K562 (cell line): ENCODE measurements at regions not wholly inside any gene's neighbourhood (a gene's known extent, or its start where the extent isn't known, plus 50 kb on each side); places are given as distances from the start of the nearest gene placed in this dataset.
A peak's percentile ranks its signal among the peaks of the same experiment; 100 is the strongest.

Experiments used
- ATAC-seq: fragments of 200-7000 bp; cut with Tn5 transposase; 3 replicates; pipeline ENCODE4 v1.9.1; 2020; ENCODE audit warnings: moderate library complexity
- BruUV-seq: library from RNA; stranded (reverse); fragments of 400-500 nt; replicated peaks from 2 replicates; lab custom pipeline; 2021; lab: Mats Ljungman, UMichigan
- CTCF ChIA-PET: fragments of 300-600 bp; formaldehyde crosslinking; extraction: SDS; loops from one replicate; lab custom pipeline; 2021; ENCODE audit warnings: low intra/inter-chr PET ratio; lab: Yijun Ruan, JAX
- POLR2A ChIA-PET: fragments of 300-600, 350-650 bp; sonication (Branson Sonifier 250); formaldehyde crosslinking; extraction: SDS; loops from one replicate; lab custom pipeline; 2021; ENCODE audit warnings: antibody characterized with exemption, inconsistent platforms; lab: Yijun Ruan, JAX
- DNase-seq, 4 experiments: peaks; one replicate each; pipeline versions ENCODE4 v3.0.0 to v3.0.0-alpha.2; 2011 to 2018; ENCODE audit warnings: low spot score in 3 of 4, mixed read lengths in 3 of 4; ENCODE audit errors: extremely low read depth in 1 of 4
- FAIRE-seq: peaks from 2 replicates; lab custom pipeline; 2011; peaks lifted over from hg19 to GRCh38; lab: Jason Lieb, UNC
- H2AFZ ChIP-seq: 2 replicates; pipeline ENCODE4 v1.6.0; 2011; ENCODE audit warnings: low read depth, low read length, control low read depth, inconsistent platforms
- H3K27ac ChIP-seq: fragments of 200-600 bp; 3 replicates; pipeline ENCODE4 v1.8.0; 2011; ENCODE audit warnings: low read depth, mild to moderate bottlenecking, control low read depth, inconsistent platforms, low read length, moderate library complexity, mixed read lengths; ENCODE audit errors: extremely low read depth
- H3K27me3 ChIP-seq, 2 experiments: fragments of 300-600 bp in 1 of 2; 2 replicates in 1 of 2; 3 replicates in 1 of 2; pipeline versions ENCODE4 v1.6.0 to v1.8.0; 2011; ENCODE audit warnings: inconsistent platforms in 2 of 2, low read length in 2 of 2, mild to moderate bottlenecking in 1 of 2, mixed read lengths in 1 of 2, moderate library complexity in 1 of 2; ENCODE audit not compliant: control insufficient read depth in 2 of 2, insufficient read depth in 2 of 2
- H3K36me3 ChIP-seq: fragments of 300-600 bp; 3 replicates; pipeline ENCODE4 v1.8.0; 2011; ENCODE audit warnings: mild to moderate bottlenecking, low read length, inconsistent platforms; ENCODE audit not compliant: control insufficient read depth, insufficient read depth
- H3K4me1 ChIP-seq, 2 experiments: fragments of 200-600 bp in 1 of 2; replicated peaks in 1 of 2; 2 replicates in 1 of 2; 3 replicates in 1 of 2; pipeline versions ENCODE4 v1.5.1 to v1.8.0; 2011; ENCODE audit warnings: inconsistent platforms in 2 of 2, low read length in 2 of 2, mild to moderate bottlenecking in 1 of 2, mixed read lengths in 1 of 2, moderate library complexity in 1 of 2; ENCODE audit not compliant: control insufficient read depth in 2 of 2, insufficient read depth in 2 of 2
- H3K4me2 ChIP-seq: 2 replicates; pipeline ENCODE4 v1.6.1; 2011; ENCODE audit warnings: low read length, control low read depth, inconsistent platforms, mixed read lengths; ENCODE audit not compliant: insufficient read depth
- H3K4me3 ChIP-seq: fragments of 200-600 bp; sonication (generic), shearing (Covaris generic); 2 replicates; pipeline ENCODE4 v1.5.1; 2016; ENCODE audit warnings: control low read depth, inconsistent platforms
- H3K79me2 ChIP-seq: fragments of 200-600 bp; 3 replicates; pipeline ENCODE4 v1.8.0; 2011; ENCODE audit warnings: low read length, inconsistent platforms; ENCODE audit not compliant: control insufficient read depth, insufficient read depth
- H3K9ac ChIP-seq, 2 experiments: 2 replicates each; pipeline versions ENCODE4 v1.6.0 to v1.6.1; 2011; ENCODE audit warnings: low read depth in 2 of 2, low read length in 2 of 2, control low read depth in 1 of 2, inconsistent platforms in 1 of 2, mild to moderate bottlenecking in 1 of 2, mixed read lengths in 1 of 2; ENCODE audit not compliant: insufficient read depth in 1 of 2
- H3K9me1 ChIP-seq: one replicate; pipeline ENCODE4 v1.6.0; 2011; ENCODE audit warnings: inconsistent platforms, mild to moderate bottlenecking, low read length, moderate library complexity; ENCODE audit not compliant: control insufficient read depth, insufficient read depth
- H3K9me3 ChIP-seq: replicated peaks from 2 replicates; pipeline ENCODE4 v1.5.1; 2011; ENCODE audit warnings: low read depth, low read length, inconsistent platforms; ENCODE audit not compliant: control insufficient read depth, insufficient read depth
- H4K20me1 ChIP-seq: replicated peaks from 2 replicates; pipeline ENCODE4 v1.6.1; 2011; ENCODE audit warnings: low read length, inconsistent platforms, mixed read lengths; ENCODE audit not compliant: control insufficient read depth, insufficient read depth
- ASH1L ChIP-seq: fragments of 450-650 bp; IDR thresholded peaks from 2 replicates; pipeline ENCODE4 v1.6.1; 2018; ENCODE audit warnings: borderline replicate concordance, mild to moderate bottlenecking, low read depth; ENCODE audit not compliant: partially characterized antibody
- CXXC5 ChIP-seq: fragments of 250-450 bp; sonication (Bioruptor Pico); IDR thresholded peaks from 2 replicates; pipeline ENCODE4 v1.8.0; 2022; ENCODE audit warnings: inconsistent platforms, mild to moderate bottlenecking, moderate library complexity
- GABPB1 ChIP-seq: sonication (generic); formaldehyde crosslinking; IDR thresholded peaks from 2 replicates; pipeline ENCODE4 v1.8.0; 2022; ENCODE audit warnings: mild to moderate bottlenecking, missing genetic modification reagents
- MAFK ChIP-seq: IDR thresholded peaks from 2 replicates; pipeline ENCODE4 v1.6.1; 2011; ENCODE audit warnings: low read length, improper control_type of control experiment
- SMARCA5 ChIP-seq: fragments of 450-650 bp; IDR thresholded peaks from 2 replicates; pipeline ENCODE4 v1.6.1; 2016
- ZNF282 ChIP-seq: sonication (generic); formaldehyde crosslinking; IDR thresholded peaks from 2 replicates; pipeline ENCODE4 v1.8.1; 2023; ENCODE audit warnings: missing genetic modification reagents
- ZNF354B ChIP-seq: fragments of 250-450 bp; sonication (Bioruptor Pico); IDR thresholded peaks from 2 replicates; pipeline ENCODE4 v1.4.0; 2020
- ZNF384 ChIP-seq: IDR thresholded peaks from 2 replicates; pipeline ENCODE4 v1.6.1; 2012; ENCODE audit warnings: low read depth, low read length, improper control_type of control experiment
- ZNF740 ChIP-seq, 3 experiments: fragments of 200-800 bp in 1 of 3; sonication (Bioruptor generic) in 1 of 3; sonication (generic) in 1 of 3; formaldehyde crosslinking in 1 of 3; IDR thresholded peaks; 2 replicates each; pipeline versions ENCODE4 v1.6.1 to v1.8.0; 2016 to 2022; ENCODE audit warnings: mild to moderate bottlenecking in 2 of 3, missing compliant biosample characterization in 2 of 3, missing genetic modification characterization in 2 of 3, missing genetic modification reagents in 1 of 3
- ZNF830 ChIP-seq: fragments of 250-450 bp; sonication (Bioruptor Pico); IDR thresholded peaks from 2 replicates; pipeline ENCODE4 v1.5.0; 2021; ENCODE audit warnings: mild to moderate bottlenecking
- WGBS: fragments of 100-300 bp; shearing (Covaris generic); methylation state at CpG from one replicate; pipeline ENCODE4 v1.1.6; 2016; ENCODE audit warnings: low coverage, mixed read lengths; ENCODE audit not compliant: insufficient coverage; ENCODE audit errors: missing lambda C conversion rate; 5-methylcytosine and 5-hydroxymethylcytosine counted together
- in situ Hi-C: fragments of 300-500 bp; cut with MboI; formaldehyde crosslinking; loops from 4 replicates; pipeline ENCODE4 v1.15.0; 2018; ENCODE audit warnings: inconsistent platforms, mixed read lengths
- intact Hi-C: fragments of 100-400 bp; cut with micrococcal nuclease; formaldehyde crosslinking; loops from 2 replicates; pipeline ENCODE4 v1.14.2; 2022

GRCh38 chr12:4164559-4165558 is 108.7 kb upstream of the CCND2 start:
- WGBS: 55% methylated on average over 6 of the region's 63 CpGs
- in situ Hi-C loops: no loop called here
- peaks cover 0 to 5% of the 10 kb centered on the region in 2 experiments; a peak in 3 of 5 replicates for H3K4me1 ChIP-seq
- H4K20me1 ChIP-seq: no peaks in the 10 kb centered on the region
- intact Hi-C loops: no loop called here
- 0 out of 2 replicates have a peak overlapping the region, but pooled peaks have one; percentile 24 for H2AFZ ChIP-seq
- no peak overlapping the region for H3K9ac ChIP-seq
- ATAC-seq (no peak), DNase-seq (no peak), FAIRE-seq (no peak)
- no peak overlapping the region for H3K4me3 ChIP-seq
- no peaks in the 10 kb centered on the region for H3K9me1 ChIP-seq
- H3K4me2 ChIP-seq: no peak overlapping the region
- BruUV-seq: no TSS peak
- no peaks in the 10 kb centered on the region for H3K27me3 ChIP-seq
- no peaks in the 10 kb centered on the region for H3K36me3 ChIP-seq
- ChIA-PET POLR2A (interaction anchor here (0.5 to 0.6 kb wide), 2 partner anchors 118 to 1061 kb away, joined by 3 to 4 read pairs; no protein-coding TSS in a partner anchor), CTCF (no interaction called here)
- H3K9me3 ChIP-seq: no peaks in the 10 kb centered on the region
- H3K79me2 ChIP-seq: no peaks in the 10 kb centered on the region
- no peak overlapping the region for H3K27ac ChIP-seq
- TF ChIP-seq MAFK: no peak
- TF ChIP-seq ZNF354B (CRISPR knock-in tag): no peak
- TF ChIP-seq ZNF830 (CRISPR knock-in tag): no peak
- no peak for TF ChIP-seq ZNF384
- no peak for TF ChIP-seq ZNF282 (CRISPR knock-in tag)
- no peak for TF ChIP-seq CXXC5 (CRISPR knock-in tag)
- no peak for TF ChIP-seq ZNF740 (CRISPR knock-in tag; IDR thresholded peaks at IDR 0.05)
- TF ChIP-seq ZNF740 (tag; IDR thresholded peaks at IDR 0.05): no peak
- no peak for TF ChIP-seq SMARCA5
- TF ChIP-seq ASH1L: no peak
- no peak for TF ChIP-seq GABPB1 (CRISPR knock-in tag)
